ENCODE measurements at regions not wholly inside any gene's neighbourhood (a gene's known extent, or its start where the extent isn't known, plus 50 kb on each side); places are given as distances from the start of the nearest gene placed in this dataset.

DNA sequence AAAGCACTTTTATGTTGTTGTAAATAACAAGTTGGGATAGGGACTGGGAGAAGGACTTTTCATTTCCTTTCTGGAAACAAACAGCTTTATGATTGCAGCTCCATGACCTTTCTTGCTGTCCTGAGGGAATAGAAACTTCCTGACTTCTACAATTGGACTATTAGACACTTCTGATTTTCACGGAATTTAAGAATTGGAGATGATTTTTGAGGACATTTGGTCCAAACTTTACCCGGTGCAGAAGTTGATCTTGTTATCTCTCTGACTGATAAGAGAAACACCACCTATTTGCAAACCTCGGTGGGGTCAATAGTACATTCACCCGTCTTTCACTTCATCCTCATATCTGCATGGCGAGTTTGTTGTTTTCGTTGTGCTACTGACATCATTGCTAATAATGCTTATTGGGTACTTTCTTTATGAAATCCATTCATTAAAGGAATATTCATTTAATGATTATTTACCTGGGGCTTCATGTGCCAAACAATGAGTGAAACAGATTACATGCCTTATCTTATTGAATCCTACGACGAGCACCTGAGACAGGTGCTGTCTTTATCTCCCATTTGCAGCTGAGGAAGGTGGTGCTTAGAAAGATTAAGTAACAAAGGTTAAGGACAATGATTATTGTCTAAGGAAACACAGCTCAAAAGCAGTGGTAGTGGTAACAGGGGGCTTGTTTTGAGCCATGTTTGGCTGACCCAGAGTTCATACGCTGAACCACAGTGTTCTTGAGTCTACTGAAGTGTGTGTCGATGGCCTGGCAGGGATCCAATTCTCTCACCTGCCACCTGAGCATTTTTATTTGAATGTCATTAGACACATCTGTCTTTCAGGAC is 176.9 kb upstream of the FAM20A start:
- peaks cover 22% of the 10 kb centered on the region for H3K4me1 ChIP-seq (ENCODE audit: insufficient read depth)
- H3K9me3 ChIP-seq (ENCODE audit: low read depth): no peaks in the 10 kb centered on the region
- no peak overlapping the region for H2AFZ ChIP-seq

DNA sequence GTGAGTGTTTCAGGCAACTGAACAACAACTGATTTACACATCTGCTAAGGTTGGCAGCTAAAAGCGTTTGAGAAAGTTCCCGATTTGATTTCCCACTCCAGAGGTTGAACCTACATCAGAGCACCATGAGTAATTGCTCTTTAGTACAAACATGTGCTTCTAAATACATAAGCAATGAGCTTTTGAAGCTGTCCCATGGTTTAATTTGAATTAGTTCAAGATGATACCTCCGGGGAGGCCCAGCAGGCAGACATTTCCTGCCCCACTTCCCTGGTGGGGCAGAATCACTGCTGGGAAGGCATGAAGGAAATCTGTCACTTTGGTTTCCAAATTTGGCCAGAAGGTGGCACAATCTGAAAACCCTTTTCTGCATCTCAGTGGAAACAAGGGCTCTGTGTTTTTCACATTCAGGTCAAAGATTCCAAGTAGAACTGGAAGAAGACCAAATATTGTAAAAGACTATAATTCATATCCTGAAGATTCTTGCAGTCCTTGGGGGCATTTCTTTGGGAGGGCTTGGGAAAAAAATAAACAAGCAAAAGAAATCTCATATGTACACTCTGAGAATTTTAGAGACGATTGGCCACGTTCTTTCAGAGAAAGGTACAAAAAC is 176.2 kb upstream of the FAM20A start:
- no peak for TF ChIP-seq EZH2phosphoT487 (IDR thresholded peaks at IDR 0.05; ENCODE audit: low read depth, severe bottlenecking, unreplicated experiment)
- TF ChIP-seq, protein P1, sequence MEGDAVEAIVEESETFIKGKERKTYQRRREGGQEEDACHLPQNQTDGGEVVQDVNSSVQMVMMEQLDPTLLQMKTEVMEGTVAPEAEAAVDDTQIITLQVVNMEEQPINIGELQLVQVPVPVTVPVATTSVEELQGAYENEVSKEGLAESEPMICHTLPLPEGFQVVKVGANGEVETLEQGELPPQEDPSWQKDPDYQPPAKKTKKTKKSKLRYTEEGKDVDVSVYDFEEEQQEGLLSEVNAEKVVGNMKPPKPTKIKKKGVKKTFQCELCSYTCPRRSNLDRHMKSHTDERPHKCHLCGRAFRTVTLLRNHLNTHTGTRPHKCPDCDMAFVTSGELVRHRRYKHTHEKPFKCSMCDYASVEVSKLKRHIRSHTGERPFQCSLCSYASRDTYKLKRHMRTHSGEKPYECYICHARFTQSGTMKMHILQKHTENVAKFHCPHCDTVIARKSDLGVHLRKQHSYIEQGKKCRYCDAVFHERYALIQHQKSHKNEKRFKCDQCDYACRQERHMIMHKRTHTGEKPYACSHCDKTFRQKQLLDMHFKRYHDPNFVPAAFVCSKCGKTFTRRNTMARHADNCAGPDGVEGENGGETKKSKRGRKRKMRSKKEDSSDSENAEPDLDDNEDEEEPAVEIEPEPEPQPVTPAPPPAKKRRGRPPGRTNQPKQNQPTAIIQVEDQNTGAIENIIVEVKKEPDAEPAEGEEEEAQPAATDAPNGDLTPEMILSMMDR (IDR thresholded peaks at IDR 0.05; ENCODE audit: poor library complexity): peak; percentile 82
- TF ChIP-seq EZH2 (IDR thresholded peaks at IDR 0.05; ENCODE audit: borderline replicate concordance): no peak
- no peaks in the 10 kb centered on the region for H3K9me3 ChIP-seq (ENCODE audit: low read depth)
- peak overlapping the region; percentile 55 for H3K4me2 ChIP-seq
- H3K79me2 ChIP-seq: no peaks in the 10 kb centered on the region
- H3K27me3 ChIP-seq: no peaks in the 10 kb centered on the region
- H4K20me1 ChIP-seq (ENCODE audit: insufficient read depth, poor library complexity, severe bottlenecking): no peaks in the 10 kb centered on the region
- peaks cover 22% of the 10 kb centered on the region for H3K4me1 ChIP-seq (ENCODE audit: insufficient read depth)
- peak; percentile 73 for DNase-seq (ENCODE audit: low spot score)
- no peaks in the 10 kb centered on the region for H3K36me3 ChIP-seq (replicated peaks; ENCODE audit: insufficient read depth, low read depth)
- H2AFZ ChIP-seq: no peak overlapping the region
- H3K27ac ChIP-seq: peak overlapping the region; percentile 24
- H3K9me2 ChIP-seq (replicated peaks; ENCODE audit: insufficient read depth): no peaks in the 10 kb centered on the region
- H3K4me3 ChIP-seq: no peak overlapping the region
- WGBS (ENCODE audit: low lambda C conversion rate, missing lambda C conversion rate): 31% methylated on average over 5 of the region's 5 CpGs

More for the DNA sequence above, 176.9 kb upstream of the FAM20A start:
- 46% methylated on average over 10 of the region's 10 CpGs for WGBS (ENCODE audit: low lambda C conversion rate, missing lambda C conversion rate)
- TF ChIP-seq, protein P1 (IDR thresholded peaks at IDR 0.05; ENCODE audit: poor library complexity): no peak
- TF ChIP-seq EZH2 (IDR thresholded peaks at IDR 0.05; ENCODE audit: borderline replicate concordance): no peak
- TF ChIP-seq EZH2phosphoT487 (IDR thresholded peaks at IDR 0.05; ENCODE audit: low read depth, severe bottlenecking, unreplicated experiment): no peak
- Histone ChIP-seq H3K79me2 (no peaks in the 10 kb centered on the region), H4K20me1 (ENCODE audit: insufficient read depth, poor library complexity, severe bottlenecking) (no peaks in the 10 kb centered on the region), H3K27ac (peak overlapping the region; percentile 24), H3K36me3 (replicated peaks; ENCODE audit: insufficient read depth, low read depth) (no peaks in the 10 kb centered on the region), H3K9me2 (replicated peaks; ENCODE audit: insufficient read depth) (no peaks in the 10 kb centered on the region), H3K27me3 (no peaks in the 10 kb centered on the region), H3K4me3 (no peak overlapping the region), H3K4me2 (peak overlapping the region; percentile 55)
- DNase-seq (ENCODE audit: low spot score): peak; percentile 53

DNA sequence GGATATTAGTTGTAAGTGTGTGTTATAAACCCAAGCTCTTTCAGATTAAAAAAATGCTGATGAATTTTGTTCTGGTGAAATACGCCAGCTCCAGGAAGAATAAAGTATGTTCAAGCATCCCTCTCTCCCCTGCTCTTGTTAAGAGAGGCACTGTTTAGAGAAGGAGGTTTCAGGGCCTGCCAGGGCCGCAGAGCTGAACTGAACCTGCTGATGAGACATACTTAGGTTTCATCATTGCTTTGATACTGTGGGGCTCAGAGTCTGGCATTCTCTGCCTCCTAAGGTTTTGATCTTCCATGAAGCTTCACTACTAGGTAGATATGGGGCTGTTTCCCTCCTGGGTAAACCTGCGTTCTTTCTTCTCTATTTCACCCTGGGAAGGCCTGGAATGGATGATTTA is 175.3 kb upstream of the FAM20A start:
- Histone ChIP-seq H3K27ac (no peak overlapping the region), H2AFZ (no peak overlapping the region), H3K4me2 (no peak overlapping the region), H3K4me3 (no peak overlapping the region), H3K79me2 (no peaks in the 10 kb centered on the region), H3K36me3 (replicated peaks; ENCODE audit: insufficient read depth, low read depth) (no peaks in the 10 kb centered on the region), H3K9me3 (ENCODE audit: low read depth) (no peaks in the 10 kb centered on the region), H4K20me1 (ENCODE audit: insufficient read depth, poor library complexity, severe bottlenecking) (no peaks in the 10 kb centered on the region), H3K4me1 (ENCODE audit: insufficient read depth) (peaks cover 22% of the 10 kb centered on the region), H3K9me2 (replicated peaks; ENCODE audit: insufficient read depth) (no peaks in the 10 kb centered on the region), H3K27me3 (no peaks in the 10 kb centered on the region)
- WGBS (ENCODE audit: low lambda C conversion rate, missing lambda C conversion rate): 78% methylated on average over 3 of the region's 3 CpGs
- DNase-seq (ENCODE audit: low spot score): no peak
- TF ChIP-seq EZH2 (IDR thresholded peaks at IDR 0.05; ENCODE audit: borderline replicate concordance) (no peak), EZH2phosphoT487 (IDR thresholded peaks at IDR 0.05; ENCODE audit: low read depth, severe bottlenecking, unreplicated experiment) (no peak)
- TF ChIP-seq, protein P1 (IDR thresholded peaks at IDR 0.05; ENCODE audit: poor library complexity): no peak

Measured in hepatocyte (in vitro differentiated cells).